ENCODE measurements at regions not wholly inside any gene's neighbourhood (a gene's known extent, or its start where the extent isn't known, plus 50 kb on each side); places are given as distances from the start of the nearest gene placed in this dataset.

- DNase-seq, result no peak
Observed at GRCh38 chr4:32199639-32200038, 1479.5 kb downstream of the PCDH7 start.

GRCh38 chr4:32203340-32203739 lies 1483.2 kb downstream of the PCDH7 start:
- no peak for DNase-seq

GRCh38 chr4:32206756-32207155 lies 1486.6 kb downstream of the PCDH7 start:
- DNase-seq, result no peak

GRCh38 chr4:32207456-32207855 lies 1487.3 kb downstream of the PCDH7 start:
- no peak for DNase-seq

- no peak for DNase-seq
Observed at GRCh38 chr4:32215277-32215676, 1495.1 kb downstream of the PCDH7 start.

- DNase-seq, result no peak
Observed at GRCh38 chr4:32216502-32216901, 1496.3 kb downstream of the PCDH7 start.

GRCh38 chr4:32219306-32220075 lies 1499.3 kb downstream of the PCDH7 start:
- no peak for DNase-seq

GRCh38 chr4:32226204-32226603 lies 1506.0 kb downstream of the PCDH7 start:
- DNase-seq, result no peak

GRCh38 chr4:32226733-32227132 lies 1506.6 kb downstream of the PCDH7 start:
- DNase-seq, result no peak

- no peak for DNase-seq
Observed at GRCh38 chr4:32243926-32244325, 1523.8 kb downstream of the PCDH7 start.

GRCh38 chr4:32249040-32249439 lies 1528.9 kb downstream of the PCDH7 start:
- no peak for DNase-seq

- DNase-seq, result no peak
Observed at GRCh38 chr4:32251126-32251525, 1531.0 kb downstream of the PCDH7 start.

GRCh38 chr4:32251926-32252325 lies 1531.8 kb downstream of the PCDH7 start:
- DNase-seq, result no peak

- no peak for DNase-seq
Observed at GRCh38 chr4:32254216-32254615, 1534.0 kb downstream of the PCDH7 start.

- no peak for DNase-seq
Observed at GRCh38 chr4:32258986-32259385, 1538.8 kb downstream of the PCDH7 start.

GRCh38 chr4:32261196-32261595 lies 1541.0 kb downstream of the PCDH7 start:
- DNase-seq, result no peak

GRCh38 chr4:32268863-32269262 lies 1548.7 kb downstream of the PCDH7 start:
- DNase-seq, result no peak

GRCh38 chr4:32290102-32290501 lies 1569.9 kb downstream of the PCDH7 start:
- no peak for DNase-seq

- no peak for DNase-seq
Observed at GRCh38 chr4:32318926-32319325, 1598.8 kb downstream of the PCDH7 start.

GRCh38 chr4:32321421-32321820 lies 1601.3 kb downstream of the PCDH7 start:
- DNase-seq, result no peak

- no peak for DNase-seq
Observed at GRCh38 chr4:32334759-32335158, 1614.6 kb downstream of the PCDH7 start.

GRCh38 chr4:32337403-32337802 lies 1617.2 kb downstream of the PCDH7 start:
- no peak for DNase-seq

- no peak for DNase-seq
Observed at GRCh38 chr4:32340591-32340990, 1620.4 kb downstream of the PCDH7 start.

- no peak for DNase-seq
Observed at GRCh38 chr4:32341342-32341741, 1621.2 kb downstream of the PCDH7 start.

- no peak for DNase-seq
Observed at GRCh38 chr4:32342054-32342453, 1621.9 kb downstream of the PCDH7 start.

Data from NCI-H774 (cell line).